GM18858 (cell line): ENCODE measurements at regions not wholly inside any gene's neighbourhood (a gene's known extent, or its start where the extent isn't known, plus 50 kb on each side); places are given as distances from the start of the nearest gene placed in this dataset.
"Not testable (repeated sequence)": the region's sequence is repeated elsewhere in the genome, so short reads cannot be mapped to it uniquely, and the experiment has no call there.

Experiments
- ATAC-seq: cut with Tn5 transposase; IDR thresholded peaks from one replicate; pipeline ENCODE4 v1.9.1; 2021; ENCODE audit not compliant: unreplicated experiment

DNA sequence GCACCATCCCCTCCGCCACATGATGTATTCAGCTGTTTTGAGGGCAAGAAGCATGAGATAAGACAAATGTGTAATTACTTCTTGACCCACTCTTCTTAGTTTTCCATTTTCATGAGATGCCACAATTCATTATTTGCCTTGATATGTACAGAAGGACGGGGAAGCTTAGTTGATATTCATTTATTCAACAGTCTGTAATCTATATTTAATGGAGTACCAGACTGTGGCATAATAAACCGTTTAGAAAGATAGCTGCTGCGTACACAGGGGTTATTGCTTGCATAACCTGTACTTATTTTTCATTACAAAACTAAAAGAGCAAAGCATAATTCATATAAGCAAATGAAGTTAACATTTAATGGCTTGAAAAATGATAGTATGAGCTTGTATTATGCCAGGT lies 466.4 kb upstream of the GYPC start:
- ATAC-seq: no peak

DNA sequence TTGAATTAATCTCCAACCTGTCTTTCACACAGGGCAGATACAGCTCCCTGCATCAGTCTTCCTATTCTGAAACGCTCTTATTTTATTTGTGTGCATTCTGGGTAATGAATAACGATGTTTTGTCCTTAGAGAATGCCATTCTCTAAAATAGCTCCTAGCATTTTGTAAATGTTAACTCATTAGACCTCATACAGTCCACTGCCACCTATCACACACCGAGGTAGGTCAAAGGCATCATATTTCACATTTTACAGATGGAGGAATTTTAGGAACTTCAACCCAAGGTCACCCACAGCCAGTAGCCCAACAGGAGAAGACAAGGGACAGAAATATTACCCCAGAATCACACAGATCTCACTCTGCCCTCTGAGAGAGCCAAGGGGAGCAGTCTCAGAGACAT lies 455.4 kb upstream of the GYPC start:
- no peak for ATAC-seq

DNA sequence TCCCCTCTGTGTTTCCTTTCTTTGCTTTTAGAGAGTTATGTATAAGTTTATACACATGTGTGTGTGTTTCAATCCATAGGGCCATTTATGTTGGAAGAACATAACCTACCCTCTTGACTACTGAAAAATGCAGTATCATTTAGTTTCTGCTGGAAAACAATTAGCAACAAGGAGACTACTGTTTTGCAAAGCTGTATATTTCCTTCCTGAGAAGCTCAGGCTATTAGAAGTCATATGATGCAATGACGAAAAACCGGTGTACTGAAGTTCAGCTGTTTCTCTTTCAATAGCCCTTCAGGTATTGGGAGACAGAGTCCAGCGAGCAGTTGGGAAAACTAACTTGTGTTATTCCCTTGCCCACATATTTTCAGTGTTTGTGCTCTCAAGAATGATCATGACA lies 447.7 kb upstream of the GYPC start:
- no peak for ATAC-seq

DNA sequence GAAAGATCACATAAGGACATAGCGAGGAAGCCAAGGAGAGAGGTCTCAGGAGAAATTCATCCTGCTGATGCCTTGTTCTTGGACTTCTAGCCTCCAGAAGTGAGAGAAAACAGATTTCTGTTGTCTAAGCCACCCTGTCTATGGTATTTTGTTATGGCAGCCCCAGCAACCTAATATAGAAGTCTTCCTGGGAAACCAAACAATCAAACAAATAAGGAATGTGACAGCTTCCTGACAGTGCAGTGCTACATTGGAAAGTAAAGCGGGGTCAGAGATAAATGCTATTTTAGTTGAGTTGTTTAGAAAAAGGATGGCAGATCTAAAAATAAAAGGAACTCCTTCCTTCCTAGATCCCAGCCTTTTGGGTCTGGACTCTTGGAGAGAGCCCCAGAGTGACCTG lies 443.2 kb upstream of the GYPC start:
- ATAC-seq: no peak

DNA sequence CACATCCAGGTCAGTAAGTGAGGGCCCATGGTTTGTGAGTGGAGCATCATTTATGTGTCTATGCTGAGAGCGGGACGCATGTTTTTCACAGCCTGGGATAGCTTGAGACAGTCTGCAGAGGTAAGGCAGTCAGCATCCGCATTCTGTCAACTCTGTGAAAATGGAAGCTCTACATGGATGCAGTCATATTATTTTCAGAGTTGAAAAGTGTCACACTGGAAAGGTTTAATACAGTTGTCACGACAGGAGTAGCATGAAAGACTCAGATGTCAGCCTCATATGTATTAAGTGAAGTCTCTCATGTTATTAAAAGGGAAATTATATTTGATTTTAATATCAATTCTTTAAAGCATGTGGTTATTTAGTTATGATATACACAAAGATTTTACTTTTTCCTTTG lies 436.9 kb upstream of the GYPC start:
- no peak for ATAC-seq

DNA sequence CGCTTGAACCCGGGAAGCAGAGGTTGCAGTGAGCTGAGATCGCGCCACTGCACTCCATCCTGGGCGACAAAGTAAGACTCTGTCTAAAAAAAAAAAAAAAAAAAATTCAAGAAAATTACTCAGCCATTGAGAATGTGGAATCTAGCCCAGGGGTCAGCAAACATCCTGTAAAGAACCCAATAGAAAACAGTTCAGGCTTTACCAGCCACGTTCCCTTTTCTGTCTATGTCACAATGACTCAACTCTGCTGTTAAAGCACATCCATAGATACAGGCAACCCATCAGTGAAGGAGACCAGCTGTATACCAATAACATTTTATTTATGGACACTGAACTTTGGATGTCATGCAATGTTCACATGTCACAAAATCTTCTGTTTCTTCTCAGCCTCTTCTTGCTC lies 435.6 kb upstream of the GYPC start:
- ATAC-seq: no peak

DNA sequence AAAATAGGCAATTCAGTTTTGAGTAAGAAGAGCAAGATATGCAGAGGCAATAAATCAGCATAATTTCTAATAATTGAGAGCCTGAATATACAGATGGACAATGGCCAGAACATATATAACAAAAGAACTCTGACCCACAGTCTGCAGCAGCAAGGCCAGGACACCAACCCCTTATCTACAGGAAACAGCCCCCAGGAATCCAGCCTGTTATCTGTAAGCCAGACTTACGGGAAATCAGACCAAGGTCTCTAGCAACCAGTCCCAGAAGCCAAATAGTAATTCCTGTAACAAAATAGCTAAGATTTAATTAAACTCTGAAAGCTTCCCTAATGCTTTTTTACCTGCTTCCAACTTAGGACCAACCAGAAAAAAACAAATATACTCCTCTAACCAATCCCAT lies 434.5 kb upstream of the GYPC start:
- no peak for ATAC-seq

DNA sequence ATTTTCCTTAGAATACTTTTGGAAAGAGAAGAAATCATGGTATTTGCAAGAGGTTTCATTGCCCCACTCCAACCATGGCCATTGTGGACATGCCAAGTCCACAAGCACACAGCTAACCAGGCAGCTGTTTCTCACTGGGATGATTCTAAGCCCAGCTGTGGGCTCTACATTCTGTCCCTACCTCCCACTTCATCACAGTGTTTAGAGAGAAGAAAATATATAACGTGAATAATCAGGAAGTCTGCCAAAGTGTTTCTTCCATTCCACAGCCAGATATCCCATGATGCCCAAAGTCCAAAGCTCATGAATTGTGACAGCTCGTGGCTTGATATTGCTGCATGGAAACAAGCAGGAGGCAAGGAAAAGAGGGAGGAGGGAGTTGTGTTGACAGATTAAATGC lies 433.7 kb upstream of the GYPC start:
- ATAC-seq: no peak

DNA sequence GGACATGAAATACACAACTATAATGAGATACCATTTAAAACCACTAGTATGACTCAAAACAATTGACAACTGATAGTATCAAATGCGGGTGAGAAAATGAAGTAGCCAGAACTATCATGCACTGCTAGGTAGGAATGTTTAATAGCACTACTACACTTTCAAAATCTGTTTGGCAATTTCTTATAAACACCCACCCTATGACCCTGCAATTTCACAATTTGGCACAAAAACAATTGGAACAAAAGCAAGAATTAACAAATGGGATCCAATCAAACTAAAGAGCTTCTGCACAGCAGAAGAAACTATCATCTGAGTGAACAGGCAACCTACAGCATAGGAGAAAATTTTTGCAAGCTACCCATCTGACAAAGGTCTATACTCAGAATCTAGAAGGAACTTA lies 431.2 kb upstream of the GYPC start:
- ATAC-seq: no peak

DNA sequence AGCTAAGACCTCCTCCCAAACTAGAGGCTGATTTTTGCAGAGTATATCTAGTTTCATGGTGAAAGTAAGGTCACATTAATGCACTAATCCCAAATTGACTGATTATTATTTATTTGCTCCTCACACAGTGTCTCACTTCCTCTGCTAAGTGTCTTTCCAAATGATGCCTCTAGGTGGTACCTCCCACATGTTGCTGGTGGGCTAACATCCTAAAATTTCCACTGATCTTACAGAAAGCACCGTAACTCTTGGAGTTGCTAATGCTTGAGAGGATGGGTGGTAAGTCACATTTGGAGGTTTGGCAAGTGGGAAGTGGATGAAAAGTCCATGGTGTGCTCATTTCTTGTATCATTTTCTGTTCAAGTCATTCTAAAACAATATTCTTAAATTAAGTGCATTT lies 428.7 kb upstream of the GYPC start:
- ATAC-seq: no peak

DNA sequence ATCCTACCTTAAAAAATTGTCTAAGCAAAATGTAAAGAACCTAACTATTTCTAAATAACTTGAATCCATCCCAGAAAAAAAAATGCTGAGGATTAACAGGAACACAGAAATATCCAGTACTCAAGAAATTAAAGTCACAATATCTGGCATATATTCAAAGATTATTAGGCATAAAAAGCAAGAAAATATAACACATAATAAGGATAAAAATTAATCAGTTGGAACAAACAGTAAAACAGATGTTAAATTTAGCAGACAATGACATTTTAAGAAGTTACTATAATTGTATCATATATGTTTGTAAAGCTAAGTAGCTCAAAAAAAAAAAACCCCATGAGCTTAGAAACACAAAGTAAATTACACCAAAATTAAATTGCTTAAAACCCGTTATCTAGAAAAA lies 427.4 kb upstream of the GYPC start:
- ATAC-seq: no peak

DNA sequence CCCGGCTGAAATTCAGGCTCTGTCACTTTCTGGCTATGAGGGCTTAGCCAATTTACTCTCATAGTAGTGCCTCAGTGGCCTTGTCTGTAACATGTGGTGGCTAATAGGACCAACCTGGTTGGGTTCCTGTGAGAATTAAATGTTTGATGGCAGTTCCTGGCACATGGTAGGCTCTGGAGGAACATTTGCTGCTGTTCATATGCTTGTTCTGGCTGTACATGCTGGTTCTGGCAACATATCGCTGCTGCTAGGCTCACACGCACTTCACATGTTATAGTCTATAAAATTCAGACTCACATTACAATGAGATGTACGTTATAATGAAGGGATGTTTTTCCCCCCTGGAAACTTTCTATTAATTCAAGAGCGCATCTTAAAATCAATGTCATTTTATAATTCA lies 417.7 kb upstream of the GYPC start:
- ATAC-seq: no peak

DNA sequence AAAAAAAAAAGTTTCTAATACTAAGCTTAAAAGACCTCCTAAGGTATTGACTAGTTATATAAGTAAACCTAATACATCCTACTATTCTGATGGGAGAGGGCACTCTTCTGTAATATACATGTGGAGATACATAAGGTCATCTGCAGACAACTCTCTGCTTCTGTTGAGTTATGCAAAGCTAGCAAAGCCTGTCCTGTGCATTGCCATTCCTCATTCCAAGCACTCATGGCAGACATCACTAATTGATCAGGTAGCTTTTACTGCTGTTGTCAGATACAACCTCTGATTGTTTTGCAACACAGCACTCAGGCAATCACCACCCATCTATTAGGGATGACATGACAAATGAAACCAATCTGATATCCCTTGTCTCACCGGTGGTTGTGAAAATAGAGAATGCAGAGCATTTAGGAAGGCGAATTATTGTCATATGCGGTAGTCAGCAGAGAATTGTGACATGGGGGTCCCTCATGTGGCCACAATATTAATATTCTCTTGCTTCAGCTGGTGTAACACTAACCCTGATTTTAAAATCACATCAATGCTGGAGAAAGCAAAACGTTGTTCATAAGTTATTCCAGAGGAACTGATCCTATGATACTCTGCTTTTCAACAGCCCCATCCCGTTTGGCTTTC lies 416.5 kb upstream of the GYPC start:
- no peak for ATAC-seq

DNA sequence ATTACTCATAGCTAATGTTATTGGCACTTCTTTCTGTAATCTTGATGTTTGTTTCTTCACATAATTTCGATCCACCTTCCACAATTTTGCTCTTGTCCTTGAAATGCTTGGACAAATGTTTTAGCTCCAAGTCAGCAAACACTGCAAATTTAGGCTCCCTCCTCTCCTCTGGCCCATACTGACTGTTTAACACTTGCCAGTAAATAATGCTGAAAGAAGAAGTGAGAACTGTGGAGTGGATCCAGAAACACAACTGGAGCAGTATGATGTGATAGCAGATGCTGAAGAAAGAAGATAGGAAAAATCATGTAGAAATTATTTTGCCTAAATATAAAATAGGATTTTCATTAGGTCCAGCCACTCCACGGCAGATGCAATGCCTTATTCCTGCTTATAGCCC lies 415.0 kb upstream of the GYPC start:
- no peak for ATAC-seq

DNA sequence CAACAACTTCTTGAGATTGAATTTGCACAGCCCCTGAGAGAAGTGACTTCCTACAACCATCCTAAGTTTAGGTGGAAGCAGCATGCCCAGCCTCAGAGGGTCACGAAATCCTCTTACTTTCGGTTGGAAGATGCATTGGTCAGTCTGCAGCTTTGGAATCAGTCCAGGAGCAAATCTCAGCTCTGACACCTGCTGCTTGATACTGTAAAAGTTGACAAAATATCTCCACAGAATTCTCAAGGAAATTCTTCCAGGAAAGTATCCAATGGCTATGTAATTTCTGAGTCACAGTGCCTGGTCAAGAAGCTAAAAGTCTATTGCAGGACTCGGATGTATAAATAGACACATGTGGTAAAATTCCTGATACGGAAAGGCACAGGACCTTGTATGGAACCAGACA lies 414.5 kb upstream of the GYPC start:
- no peak for ATAC-seq

DNA sequence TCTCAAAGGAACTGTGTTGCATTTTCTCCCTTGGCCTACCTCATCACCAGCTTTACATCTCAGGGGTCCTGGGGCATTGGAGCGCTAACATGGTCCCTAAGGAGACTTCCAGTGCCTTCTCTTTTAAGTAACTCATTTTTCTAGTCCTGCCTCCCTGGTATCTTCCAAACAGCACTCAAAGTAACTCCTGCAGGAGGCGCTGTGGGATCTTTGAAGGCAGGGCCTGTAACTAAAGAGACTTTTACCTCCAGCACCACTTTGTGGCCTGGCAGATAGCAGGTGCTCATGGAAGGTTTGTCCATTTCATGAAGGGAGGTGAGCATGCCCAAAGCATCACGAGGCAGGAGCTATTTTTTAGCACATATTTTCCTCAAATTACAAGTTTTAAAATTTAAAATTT lies 411.0 kb upstream of the GYPC start:
- no peak for ATAC-seq

DNA sequence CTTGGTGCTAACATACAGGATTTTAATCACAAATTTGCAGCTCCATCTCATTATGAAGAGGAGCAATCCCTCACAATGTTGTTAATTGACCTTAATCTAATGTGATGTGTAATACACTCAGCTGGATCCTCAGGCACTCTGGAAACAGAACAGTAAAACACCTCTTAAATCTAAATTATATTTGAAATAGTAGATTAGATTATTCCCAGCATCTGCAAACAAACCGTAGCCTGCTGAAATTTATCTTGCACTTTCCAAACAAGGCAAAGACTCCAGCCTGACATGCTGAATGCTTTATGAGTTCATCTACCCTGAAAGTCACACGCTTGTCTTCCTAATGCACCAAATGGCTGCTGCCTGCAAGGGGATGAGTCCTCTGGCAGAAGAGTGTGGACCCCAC lies 402.3 kb upstream of the GYPC start:
- ATAC-seq: no peak

DNA sequence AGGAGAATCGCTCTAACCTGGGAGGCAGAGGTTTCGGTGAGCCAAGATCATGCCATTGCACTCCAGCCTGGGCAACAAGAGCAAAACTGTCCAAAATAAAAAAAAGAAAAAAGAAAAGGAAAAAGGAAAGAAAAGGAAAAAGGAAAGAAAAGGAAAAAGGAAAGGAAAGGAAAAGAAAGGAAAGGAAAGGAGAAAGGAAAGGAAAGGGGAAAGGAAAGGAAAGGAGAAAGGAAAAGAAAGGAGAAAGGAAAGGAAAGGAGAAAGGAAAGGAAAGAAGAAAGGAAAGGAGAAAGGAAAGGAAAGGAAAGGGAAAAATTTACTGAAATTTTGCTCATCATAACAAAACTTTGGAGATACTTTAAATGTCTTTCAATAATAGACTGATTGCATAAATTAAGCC lies 391.3 kb upstream of the GYPC start:
- no peak for ATAC-seq

DNA sequence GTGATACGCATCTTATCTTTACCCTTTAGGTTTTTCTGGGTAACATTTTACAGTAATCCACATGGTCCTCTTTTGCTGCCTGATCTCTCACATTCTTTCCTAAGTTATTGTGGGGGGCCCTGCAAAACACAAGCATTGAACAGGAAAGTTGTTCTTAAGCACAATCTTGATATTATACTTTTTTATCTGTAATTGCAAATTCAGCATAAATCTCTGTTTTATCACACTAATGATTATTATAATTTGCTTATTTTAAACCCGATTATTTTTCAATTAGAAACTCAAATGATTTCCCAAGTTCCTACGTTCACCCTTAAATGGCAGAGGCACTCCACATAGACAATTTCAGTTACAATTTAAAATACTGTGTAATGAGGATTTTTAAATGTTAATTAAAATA lies 386.0 kb upstream of the GYPC start:
- no peak for ATAC-seq

DNA sequence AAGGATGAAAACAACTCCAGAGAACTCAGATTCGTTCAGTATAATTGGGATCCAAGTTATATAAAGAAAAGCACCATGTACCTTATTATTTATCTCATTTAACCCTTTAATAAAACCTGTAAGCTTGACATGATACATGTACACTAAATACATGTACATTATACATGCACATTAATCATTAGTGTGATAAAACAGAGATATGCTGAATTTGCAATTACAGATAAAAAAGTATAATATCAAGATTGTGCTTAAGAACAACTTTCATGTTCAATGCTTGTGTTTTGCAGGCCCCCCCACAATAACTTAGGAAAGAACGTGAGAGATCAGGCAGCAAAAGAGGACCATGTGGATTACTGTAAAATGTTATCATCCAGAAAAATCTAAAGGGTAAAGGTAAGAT lies 385.4 kb upstream of the GYPC start:
- ATAC-seq: no peak

DNA sequence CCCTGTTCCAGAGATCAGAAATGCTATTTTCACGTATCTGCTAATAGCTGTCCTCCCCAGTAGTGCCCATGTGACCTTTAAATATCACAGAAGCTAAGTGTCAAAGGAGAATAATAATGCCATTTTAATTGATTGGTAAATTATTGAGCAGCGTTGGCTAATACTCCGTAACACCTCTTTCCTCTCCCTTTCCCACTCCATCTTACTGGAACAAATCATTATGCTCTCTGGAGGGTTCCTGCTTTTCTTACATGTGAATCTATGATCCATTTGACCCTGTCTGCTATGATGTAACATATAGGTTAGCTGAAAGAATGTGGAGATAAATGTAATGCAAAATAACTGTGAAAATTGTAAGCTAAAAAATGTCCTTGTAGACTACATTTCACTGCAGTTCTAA lies 383.6 kb upstream of the GYPC start:
- no peak for ATAC-seq

DNA sequence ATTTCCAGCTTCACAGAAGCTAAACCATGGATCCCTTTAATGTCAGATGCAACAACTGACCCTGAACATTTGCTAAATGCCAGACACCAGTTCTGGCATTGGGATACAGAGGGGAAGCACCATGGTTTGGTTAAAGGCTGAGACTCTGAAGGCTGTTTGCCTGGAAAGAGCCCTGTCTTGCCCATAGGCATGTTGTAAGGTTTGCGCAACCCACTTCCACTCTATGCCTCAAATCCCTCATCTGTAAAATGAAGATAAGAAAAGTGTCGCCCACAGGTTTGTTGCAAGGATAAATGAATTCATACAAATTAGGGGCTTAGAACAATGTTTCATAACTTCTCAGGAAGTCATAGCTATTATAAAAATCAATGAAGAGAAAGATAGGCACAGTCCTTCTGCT lies 380.9 kb upstream of the GYPC start:
- ATAC-seq: no peak

DNA sequence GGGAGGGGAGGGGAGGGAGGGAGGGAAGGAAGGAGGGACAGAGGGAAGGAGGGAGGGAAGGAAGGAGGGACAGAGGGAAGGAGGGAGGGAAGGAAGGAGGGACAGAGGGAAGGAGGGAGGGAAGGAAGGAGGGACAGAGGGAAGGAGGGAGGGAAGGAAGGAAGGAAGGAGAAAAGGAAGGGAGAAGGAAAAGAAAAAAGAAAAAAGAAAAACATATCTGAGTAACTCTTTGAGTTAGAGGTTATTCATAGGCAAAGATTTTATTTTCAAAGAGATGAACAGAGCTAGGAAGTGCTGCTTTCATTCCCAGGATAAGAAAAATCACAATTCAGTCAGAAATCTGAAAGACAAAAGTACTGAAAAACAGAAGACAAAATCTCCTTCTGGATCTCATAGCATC lies 379.7 kb upstream of the GYPC start:
- ATAC-seq: not testable (repeated sequence)

DNA sequence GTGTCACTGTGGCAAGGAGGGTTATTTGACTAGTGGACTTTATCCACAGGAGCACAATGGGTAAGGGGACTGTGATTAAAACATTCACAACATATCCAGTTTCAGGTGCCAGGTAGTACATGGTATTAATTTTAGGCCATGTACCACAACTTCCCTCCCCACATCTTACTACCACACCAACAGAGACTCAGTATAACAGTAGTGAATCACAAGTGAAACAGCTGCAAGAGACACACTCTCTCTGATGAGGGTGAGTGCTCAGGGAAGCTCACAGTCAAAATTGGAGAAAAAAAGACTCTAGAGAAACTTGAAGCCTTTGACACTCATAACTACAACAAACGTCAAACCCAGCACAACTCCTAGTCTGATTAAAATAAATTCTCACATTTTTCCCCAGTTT lies 367.6 kb upstream of the GYPC start:
- ATAC-seq: no peak
